ENCODE measurements at regions not wholly inside any gene's neighbourhood (a gene's known extent, or its start where the extent isn't known, plus 50 kb on each side); places are given as distances from the start of the nearest gene placed in this dataset.

DNA sequence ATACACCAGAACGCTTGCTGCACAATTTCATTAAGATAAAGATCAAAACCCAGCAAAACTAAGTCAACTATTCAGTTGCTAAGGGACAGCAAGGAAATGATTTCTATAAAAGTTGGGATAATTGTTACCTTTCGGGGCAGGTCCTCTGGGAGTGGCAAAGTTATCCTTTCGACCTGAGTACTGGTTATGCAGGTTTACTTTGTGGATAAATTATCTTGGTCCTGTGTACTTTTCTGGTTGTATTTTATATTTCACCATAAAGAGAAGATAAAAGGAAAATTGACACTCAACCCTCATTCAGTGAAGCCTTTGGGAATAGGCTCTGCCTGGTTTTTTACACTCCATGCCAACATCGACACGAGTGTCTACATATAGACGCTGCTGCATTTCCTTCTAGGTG, 146.5 kb downstream of the SYK start:
- no peak for DNase-seq (ENCODE audit: low spot score)
- in situ Hi-C loops (cut with HindIII; ENCODE audit: low sequenced_read_pairs) = no loop called here

DNA sequence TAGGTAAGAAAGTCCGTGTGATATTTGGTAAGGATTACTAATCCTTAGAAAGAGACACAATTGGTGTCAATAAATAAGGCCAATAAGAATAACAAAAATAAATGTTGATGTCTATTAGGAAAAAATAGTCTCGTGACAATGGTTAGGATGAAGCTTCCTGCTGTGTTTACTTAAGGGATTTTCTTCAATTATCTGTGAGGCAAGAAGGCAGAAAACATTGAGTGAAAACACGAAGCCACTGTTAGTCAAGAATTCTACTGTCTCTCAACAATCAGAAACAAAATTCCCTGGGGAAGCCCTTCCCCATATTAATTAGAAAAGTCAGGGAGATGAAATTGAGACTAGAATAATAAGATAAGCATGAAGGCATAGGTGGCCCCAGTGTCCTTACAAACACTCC, 149.0 kb downstream of the SYK start:
- DNase-seq (ENCODE audit: low spot score) = no peak
- in situ Hi-C loops (cut with HindIII; ENCODE audit: low sequenced_read_pairs) = no loop called here

DNA sequence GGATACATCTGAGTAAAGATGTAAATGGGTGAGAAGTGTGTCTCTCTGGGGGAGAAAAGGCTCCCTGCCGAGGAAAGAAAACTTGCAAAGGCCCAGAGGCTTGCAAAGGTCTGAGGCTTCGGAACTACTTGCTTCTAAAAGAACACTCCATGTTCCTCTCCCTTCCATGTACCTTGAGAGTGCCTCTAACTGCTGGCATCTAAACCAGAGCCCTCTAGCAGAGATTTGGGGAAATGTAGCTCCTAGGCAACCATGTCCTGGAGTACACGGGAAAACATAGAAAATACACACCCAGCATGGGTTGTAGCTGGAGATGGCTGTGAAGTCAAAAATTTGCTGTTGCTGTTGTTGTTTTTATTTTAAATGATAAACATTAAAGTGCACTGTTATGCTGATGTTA, 151.6 kb downstream of the SYK start:
- peak; percentile 33 for DNase-seq (ENCODE audit: low spot score)
- in situ Hi-C loops (cut with HindIII; ENCODE audit: low sequenced_read_pairs) = no loop called here

DNA sequence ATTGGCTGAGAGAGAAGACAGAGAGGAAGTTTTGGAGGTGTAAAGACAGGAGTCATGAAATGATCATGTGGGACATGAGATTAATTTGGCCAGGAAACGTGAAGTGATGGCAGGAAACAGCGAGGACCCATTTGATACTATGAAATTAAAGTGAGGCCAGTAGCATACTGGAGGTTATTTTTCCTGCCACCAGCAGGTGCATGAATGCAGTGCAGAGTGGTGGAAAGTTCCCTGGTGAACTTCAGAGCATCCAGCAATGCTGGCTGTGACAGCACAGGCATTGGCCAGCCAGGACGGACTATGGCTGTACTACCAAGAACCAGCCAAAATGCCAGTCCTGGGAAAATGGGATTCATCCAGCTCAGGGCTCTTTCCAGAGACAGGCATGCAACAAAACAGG, 152.2 kb downstream of the SYK start:
- in situ Hi-C loops (cut with HindIII; ENCODE audit: low sequenced_read_pairs) = no loop called here
- no peak for DNase-seq (ENCODE audit: low spot score)

DNA sequence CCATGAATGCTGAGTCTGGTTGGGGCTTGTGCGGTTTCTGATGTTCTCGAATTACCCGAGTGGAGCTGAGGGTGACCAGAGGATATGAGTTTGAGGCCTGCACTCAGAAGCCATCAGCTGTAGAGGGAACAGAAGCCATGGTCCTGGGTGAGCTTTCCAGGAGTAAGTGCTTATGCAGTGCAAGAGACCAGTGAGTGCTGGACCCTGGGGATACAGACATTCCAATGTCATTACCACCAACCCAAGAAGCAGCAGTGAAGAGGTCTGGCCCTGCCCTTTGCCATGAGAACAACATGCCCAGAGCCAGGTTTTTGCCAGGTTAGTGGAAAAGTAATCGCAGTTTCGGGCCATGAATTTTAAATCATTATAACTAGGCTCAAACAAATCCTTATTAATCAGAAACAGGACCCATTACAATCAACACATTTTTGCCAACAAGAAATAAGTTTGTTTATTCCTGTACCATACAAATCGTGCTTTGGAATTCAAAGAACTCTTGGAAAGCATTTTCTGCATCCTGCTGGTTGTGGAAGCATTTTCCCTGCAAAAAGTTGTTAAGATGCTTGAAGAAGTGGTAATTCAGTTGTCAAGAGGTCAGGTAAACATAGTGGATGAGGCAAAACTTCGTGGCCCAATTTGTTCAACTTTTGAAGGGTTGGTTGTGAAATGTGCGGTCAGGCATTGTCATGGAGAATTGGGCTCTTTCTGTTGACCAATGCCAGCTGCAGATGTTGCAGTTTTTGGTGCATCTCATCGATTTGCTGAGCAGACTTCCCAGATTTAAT, 154.6 kb downstream of the SYK start:
- in situ Hi-C loops (cut with HindIII; ENCODE audit: low sequenced_read_pairs) = no loop called here
- DNase-seq (ENCODE audit: low spot score) = no peak

DNA sequence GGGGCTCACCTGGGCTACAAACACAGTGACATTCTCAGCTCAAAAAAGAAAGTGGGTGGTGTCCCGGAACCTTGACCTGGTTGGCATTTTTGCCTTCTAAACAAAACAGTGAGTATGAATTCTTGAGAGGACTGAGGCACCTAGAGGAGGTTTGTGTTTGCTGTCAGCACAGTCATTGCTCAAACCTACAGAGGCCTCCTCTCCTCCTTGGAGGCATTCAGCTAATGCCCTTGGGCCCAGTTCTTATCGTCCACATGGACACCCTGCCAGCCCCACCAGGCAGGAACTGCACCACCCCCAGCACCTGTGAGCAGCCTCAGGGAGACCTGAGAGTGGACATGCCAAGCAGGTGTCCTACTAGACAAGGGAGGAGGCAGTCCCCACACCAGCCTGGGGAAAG, 156.7 kb downstream of the SYK start:
- no peak for DNase-seq (ENCODE audit: low spot score)
- in situ Hi-C loops (cut with HindIII; ENCODE audit: low sequenced_read_pairs) = no loop called here

DNA sequence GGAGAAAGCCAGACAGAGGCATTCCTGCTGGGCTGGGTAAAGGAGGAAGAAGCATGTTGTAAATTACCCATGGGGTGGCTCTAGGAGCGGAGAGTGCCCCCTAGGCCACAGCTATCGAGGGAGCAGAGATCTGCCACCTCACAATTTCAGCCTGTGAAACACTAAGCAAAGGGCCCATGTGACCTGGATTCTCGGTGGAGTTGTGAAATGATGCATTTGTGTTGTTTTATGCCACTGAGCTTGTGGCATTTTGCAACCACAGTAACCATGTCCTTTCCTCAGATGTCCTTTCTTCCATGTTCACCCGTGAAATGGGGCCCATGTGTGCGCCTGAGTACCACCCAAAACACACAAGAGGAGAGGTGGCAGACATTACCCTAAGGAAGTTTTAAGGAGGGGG, 159.3 kb downstream of the SYK start:
- in situ Hi-C loops (cut with HindIII; ENCODE audit: low sequenced_read_pairs) = no loop called here
- DNase-seq (ENCODE audit: low spot score) = no peak

DNA sequence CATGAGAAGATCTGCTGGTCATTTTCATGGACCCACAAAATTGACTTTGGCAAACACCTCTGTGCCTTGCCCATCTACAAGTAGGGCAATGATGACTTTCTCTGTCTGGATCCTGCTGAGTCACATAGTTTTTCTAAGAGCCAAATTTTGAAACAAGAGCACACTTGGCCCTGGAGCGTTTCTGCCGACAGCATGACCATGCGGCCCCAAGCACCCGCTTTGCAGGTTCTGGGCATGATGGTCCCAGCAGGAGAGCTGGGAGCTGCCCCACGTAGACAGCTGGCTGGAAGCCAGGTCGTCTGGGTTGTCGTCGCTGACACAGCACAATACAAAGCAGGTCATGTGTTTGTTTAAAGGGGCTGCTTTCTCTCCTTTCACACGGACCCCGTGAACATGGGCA, 159.8 kb downstream of the SYK start:
- in situ Hi-C loops (cut with HindIII; ENCODE audit: low sequenced_read_pairs) = no loop called here

DNA sequence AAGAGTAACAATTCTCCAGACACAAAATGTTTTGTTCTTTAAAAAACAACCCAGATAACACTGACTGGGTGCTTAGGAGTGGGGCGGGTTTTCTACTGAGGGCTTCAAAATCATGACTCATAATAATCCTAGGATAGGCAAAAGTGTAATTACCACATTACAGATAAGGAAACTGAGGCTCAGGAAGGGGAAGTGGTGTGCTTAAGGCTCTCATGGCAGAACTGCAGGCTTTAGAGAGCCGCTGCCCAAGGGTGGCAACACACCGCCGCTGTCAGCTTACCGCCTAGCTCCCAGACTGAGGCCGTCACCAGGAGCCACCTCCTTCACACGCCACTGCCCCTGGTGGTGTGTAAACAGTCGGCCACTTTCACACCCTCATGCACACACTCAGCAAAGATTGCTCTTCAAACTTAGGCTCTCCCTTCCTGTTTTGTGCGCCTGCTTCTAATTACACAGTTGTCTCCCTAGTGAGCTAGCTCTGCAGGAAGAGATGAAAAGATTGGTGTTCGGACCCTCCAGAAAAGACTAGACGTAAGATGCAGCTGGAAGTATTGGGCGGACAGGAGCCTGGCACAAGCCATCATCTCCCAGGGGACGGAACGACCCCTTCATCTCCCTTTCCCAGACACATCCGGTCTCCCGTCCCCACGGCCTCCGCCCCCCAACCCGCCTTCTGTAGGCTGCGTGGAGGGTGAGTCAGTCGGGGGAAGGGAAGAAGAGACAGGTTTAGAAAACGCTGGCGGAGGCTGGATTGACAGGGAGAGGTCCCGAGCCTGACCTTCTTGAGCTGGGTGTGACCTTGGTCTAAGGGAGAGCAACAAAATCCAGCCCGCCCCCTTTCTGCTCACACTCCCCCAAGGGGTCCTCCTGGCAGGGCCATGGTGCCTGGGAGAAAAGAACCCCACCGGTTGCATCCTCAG, 162.7 kb downstream of the SYK start:
- DNase-seq (ENCODE audit: low spot score) = no peak
- in situ Hi-C loops (cut with HindIII; ENCODE audit: low sequenced_read_pairs) = no loop called here

More for the DNA sequence above, 159.8 kb downstream of the SYK start:
- DNase-seq (ENCODE audit: low spot score) = no peak

DNA sequence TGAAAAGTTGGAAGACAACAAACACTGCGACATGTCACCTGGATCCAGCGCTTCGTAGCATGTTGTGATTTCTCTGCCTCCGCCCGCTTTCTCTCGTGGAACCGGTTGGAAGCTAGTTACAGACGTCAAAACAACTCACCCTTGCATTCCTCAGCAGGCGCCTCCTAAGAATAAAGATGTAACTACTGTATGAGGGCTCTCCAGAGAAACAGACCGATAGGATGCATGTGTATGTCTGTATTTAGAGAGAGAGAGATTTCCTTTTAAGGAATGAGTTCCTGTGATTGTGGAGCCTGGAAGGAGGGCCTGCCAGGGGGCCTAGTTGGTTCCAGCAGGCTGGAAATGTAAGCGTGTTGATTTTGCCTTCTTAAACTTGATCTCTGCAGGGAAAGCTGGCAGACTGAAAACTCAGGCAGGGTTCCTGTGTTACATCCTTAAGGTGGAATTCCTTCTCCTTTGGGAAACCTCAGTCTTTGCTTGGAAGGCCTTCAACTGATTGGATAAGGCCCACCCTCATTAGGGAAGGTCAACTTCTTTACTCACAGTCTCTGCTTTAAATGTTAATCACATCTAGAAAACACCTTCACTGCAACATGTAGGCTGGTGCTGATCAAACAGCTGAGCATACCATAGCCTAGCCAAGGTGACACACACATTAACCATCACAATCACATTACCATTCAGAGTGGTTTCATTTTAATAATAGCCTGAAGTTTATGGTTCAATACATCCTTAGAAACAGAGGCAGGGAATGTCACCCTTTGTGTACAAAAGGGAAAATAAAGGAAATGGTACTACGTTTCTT, 163.8 kb downstream of the SYK start:
- no peak for DNase-seq (ENCODE audit: low spot score)
- in situ Hi-C loops (cut with HindIII; ENCODE audit: low sequenced_read_pairs) = no loop called here

DNA sequence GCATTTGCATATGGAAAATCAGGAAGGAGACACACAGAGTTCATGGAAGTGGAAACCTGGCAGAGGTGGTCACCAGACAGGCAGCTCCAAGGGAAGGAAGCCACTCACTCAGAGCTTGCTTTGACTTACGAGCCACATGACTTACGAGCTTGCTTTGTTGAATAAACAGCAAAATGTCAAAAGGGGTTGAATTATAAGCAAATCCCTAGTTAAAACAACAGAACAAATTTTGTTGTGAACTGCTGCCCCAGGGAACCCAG, 164.3 kb downstream of the SYK start:
- in situ Hi-C loops (cut with HindIII; ENCODE audit: low sequenced_read_pairs) = no loop called here

DNA sequence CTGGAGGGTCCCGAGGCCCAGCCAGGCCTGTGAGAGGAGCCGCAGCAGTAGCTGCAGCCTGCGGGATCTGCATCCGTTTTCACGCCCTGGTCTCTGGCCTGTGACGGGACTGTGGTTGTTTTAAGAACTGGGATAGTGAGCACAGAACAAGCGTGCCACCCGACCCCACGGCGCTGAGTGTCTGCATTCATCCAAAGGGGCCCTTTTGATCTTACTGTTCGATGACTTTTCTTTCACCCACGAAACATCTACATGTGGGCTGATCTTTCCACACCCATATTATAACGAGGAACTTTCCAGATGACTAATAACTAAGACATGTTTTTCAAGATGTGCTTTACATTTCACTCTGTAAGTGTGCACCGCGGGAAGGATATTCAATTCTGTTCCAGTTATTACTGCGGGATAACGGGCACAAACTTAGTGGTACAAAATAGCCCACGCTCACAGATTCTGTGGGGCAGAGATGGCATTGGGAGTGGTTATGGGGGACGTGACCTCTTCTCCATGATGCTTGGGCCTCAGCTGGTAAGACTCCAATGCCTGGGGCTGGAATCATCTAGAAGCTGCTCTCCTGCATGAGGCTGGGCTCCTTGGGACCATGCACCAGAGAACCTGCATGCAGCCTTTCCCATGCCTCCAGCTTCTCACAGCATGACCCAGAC, 165.0 kb downstream of the SYK start:
- DNase-seq (ENCODE audit: low spot score) = no peak
- in situ Hi-C loops (cut with HindIII; ENCODE audit: low sequenced_read_pairs) = no loop called here

More for the DNA sequence above, 164.3 kb downstream of the SYK start:
- no peak for DNase-seq (ENCODE audit: low spot score)

DNA sequence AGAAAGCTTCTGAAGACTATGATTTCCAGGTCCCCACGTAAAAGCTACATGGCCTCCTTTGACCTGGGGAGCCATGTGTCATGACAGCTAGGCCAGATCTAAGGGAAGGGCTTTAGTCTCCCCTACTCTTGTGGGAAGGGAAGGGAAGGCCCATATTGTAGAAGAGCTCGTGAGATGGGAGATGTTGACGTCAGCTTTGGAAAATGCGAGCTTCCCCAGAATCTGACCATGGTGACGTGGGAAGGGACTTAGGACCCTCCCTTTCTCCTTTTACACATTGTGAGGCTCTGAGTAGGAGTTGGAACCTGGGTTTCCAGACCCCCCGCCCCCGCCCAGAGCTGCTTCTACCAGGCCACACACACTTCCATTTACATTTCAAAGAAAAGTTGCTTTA, 165.5 kb downstream of the SYK start:
- in situ Hi-C loops (cut with HindIII; ENCODE audit: low sequenced_read_pairs) = no loop called here
- DNase-seq (ENCODE audit: low spot score) = no peak

DNA sequence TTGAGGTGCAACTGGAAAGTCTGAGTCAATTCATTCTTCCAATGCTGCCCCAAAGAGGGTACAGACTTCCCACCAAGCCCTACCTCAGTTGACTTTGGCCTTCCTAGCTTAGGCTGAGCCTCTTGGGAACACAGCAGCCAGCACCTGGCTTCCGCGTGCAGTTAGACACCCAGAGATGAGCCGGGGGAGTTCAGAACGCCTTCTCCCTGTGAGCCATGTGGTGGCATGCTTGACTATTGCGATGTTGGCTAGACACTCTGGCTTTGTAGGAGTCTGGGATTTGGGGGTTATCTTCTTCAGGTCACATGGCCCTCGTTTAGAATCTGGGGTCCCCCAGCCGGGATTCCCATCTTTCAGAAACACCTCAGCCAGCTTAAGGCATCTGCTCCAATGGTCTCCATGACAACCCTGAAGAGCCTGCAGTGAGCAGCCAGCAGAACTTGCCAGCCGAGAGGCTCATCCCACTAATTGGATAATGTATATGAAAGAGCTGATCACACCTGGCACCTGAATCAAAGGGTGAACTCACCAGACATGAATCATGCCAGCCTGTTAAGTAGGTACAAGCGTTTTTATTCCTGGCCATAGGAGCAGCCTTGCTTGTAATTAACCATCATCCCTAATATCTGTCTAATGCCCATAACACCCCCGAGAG, 167.5 kb downstream of the SYK start:
- no peak for DNase-seq (ENCODE audit: low spot score)
- in situ Hi-C loops (cut with HindIII; ENCODE audit: low sequenced_read_pairs) = no loop called here

DNA sequence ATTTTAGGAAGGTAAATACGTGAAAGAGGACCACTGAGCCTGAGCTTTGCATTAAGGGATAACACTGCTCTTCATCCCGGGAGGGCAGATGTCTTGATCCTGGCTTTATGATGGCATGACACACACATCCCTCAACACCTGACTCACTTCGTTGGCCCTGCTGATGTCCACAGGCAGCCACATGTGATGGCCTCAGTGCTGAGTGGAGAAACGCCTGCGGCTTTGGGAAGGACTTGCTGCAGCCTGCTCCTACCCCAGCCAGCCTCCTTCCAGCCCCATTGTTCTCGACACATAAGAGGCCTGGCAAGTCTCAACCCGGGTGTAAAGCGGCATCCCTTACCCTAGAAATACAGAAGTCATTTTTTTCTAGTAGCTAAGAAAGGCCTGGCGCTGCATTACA, 169.0 kb downstream of the SYK start:
- DNase-seq (ENCODE audit: low spot score) = no peak

DNA sequence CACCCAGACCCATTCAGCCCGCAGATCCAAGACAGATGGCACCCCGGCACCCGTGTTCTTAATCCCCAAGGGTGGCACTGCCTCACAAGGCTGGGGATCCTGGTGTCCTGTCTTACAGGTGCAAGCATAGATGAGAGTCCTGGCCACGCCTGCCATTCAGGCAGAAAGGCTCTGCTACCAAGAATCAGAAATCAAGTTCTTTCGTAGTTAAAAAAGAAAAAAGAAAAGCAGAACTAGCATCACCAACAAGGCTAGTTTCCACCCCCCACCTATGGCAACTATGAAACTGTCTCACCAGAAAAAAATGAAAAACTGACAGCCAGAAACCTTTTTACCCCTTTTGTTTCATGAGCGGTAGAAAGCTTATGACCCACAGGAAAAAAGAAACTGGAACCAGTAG, 170.4 kb downstream of the SYK start:
- DNase-seq (ENCODE audit: low spot score) = no peak
- in situ Hi-C loops (cut with HindIII; ENCODE audit: low sequenced_read_pairs) = no loop called here

More for the DNA sequence above, 169.0 kb downstream of the SYK start:
- in situ Hi-C loops (cut with HindIII; ENCODE audit: low sequenced_read_pairs) = no loop called here

DNA sequence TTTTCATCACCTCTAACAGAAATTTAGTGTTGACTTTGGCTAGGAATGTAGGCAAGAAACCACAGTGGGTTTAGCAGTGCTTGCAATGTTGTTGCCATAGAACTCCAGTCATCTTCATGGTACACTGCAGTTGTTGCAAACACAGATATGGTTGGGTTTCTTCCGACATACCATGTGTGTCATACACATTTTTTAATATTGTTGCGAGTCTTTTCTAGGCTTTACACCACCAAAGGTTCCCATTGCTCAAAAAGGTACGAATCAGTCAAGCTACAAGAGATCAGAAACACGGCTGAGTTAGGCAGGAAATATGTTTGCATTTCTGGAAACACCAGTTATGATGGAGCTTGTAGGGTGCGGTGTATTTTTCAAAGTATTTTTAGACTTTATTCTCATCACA, 172.4 kb downstream of the SYK start:
- no peak for DNase-seq (ENCODE audit: low spot score)
- in situ Hi-C loops (cut with HindIII; ENCODE audit: low sequenced_read_pairs) = no loop called here

DNA sequence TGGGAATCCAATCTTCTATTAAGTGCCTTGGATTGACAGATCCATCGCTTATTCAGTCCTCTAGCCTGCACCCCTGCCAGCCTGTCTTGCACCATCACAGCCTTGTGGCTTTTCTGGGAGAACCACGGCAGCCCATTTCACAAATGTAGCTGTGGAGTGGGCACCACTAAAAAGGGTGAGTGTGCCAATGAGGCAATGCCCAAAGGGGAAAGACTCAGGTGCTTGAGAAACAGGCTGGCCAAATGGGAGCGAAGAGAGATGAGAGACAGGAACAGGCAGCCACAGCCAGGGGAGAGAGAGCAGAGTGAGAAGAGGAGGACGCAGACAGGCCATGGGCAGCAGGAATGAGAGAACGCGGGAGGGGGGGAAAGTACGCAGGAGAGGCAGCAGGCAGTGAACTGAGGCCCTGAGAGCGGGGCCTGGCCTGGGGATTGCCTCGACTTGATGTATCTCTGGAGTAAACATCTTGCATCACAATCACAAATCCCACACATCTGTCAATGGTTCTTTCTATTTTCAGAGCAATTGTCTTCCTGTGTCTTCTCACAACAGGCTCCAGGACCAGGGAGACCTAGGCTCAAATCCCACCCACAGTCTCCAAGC, 173.1 kb downstream of the SYK start:
- DNase-seq (ENCODE audit: low spot score) = no peak
- in situ Hi-C loops (cut with HindIII; ENCODE audit: low sequenced_read_pairs) = no loop called here

Measured in G401 (cell line).